ENCODE measurements at regions not wholly inside any gene's neighbourhood (a gene's known extent, or its start where the extent isn't known, plus 50 kb on each side); places are given as distances from the start of the nearest gene placed in this dataset.

- TF ChIP-seq CTCF (IDR thresholded peaks at IDR 0.05; ENCODE audit: low read depth, low read length), result no peak
- no peak for TF ChIP-seq POLR2A (IDR thresholded peaks at IDR 0.05; ENCODE audit: extremely low read depth, insufficient read length)
- no peak for TF ChIP-seq MYC (IDR thresholded peaks at IDR 0.05; ENCODE audit: low read depth, low read length)
Observed at GRCh38 chr1:43052786-43053439, 94.2 kb upstream of the SLC2A1 start.

Data from NB4 (cell line).